H1 (cell line): ENCODE measurements at regions not wholly inside any gene's neighbourhood (a gene's known extent, or its start where the extent isn't known, plus 50 kb on each side); places are given as distances from the start of the nearest gene placed in this dataset.
"Not testable (repeated sequence)": the region's sequence is repeated elsewhere in the genome, so short reads cannot be mapped to it uniquely, and the experiment has no call there.

Experiments used
- CTCF ChIA-PET: fragments of 300-600 bp; sonication (Branson Sonifier 250); formaldehyde crosslinking; loops from one replicate; lab custom pipeline; 2021; ENCODE audit not compliant: partially characterized antibody; lab: Charles Lee
- POLR2A ChIA-PET: fragments of 300-600 bp; sonication (Branson Sonifier 250); formaldehyde crosslinking; loops from one replicate; lab custom pipeline; 2021; ENCODE audit warnings: inconsistent platforms; ENCODE audit not compliant: partially characterized antibody; lab: Charles Lee
- DNase-seq, 2 experiments: peaks; one replicate each; pipeline versions ENCODE4 v3.0.0 to v3.0.0-alpha.2; 2010 to 2022; ENCODE audit warnings: low spot score in 2 of 2, low read depth in 1 of 2, mixed read lengths in 1 of 2
- FAIRE-seq: peaks from 2 replicates; lab custom pipeline; 2011; peaks lifted over from hg19 to GRCh38; lab: Jason Lieb, UNC
- H2AFZ ChIP-seq: 2 replicates; pipeline ENCODE4 v1.8.1; 2012; ENCODE audit warnings: low read length, inconsistent platforms
- H2AK5ac ChIP-seq: 2 replicates; pipeline ENCODE4 v1.6.1; 2013; ENCODE audit warnings: low read depth, low read length
- H2BK120ac ChIP-seq: replicated peaks from 2 replicates; pipeline ENCODE3; 2013; ENCODE audit warnings: low read depth, low read length, inconsistent platforms
- H2BK12ac ChIP-seq: 2 replicates; pipeline ENCODE4 v1.6.1; 2013; ENCODE audit warnings: low read depth, low read length
- H2BK15ac ChIP-seq: 2 replicates; pipeline ENCODE4 v1.6.1; 2013; ENCODE audit warnings: low read length
- H2BK20ac ChIP-seq: 2 replicates; pipeline ENCODE4 v1.6.1; 2013; ENCODE audit warnings: low read length
- H2BK5ac ChIP-seq: 2 replicates; pipeline ENCODE4 v1.6.1; 2013; ENCODE audit warnings: low read depth, low read length
- H3K14ac ChIP-seq: 2 replicates; pipeline ENCODE4 v1.6.1; 2013; ENCODE audit warnings: inconsistent platforms; ENCODE audit not compliant: insufficient read length
- H3K18ac ChIP-seq: 2 replicates; pipeline ENCODE4 v1.6.1; 2013; ENCODE audit warnings: low read length; ENCODE audit errors: extremely low read depth
- H3K23ac ChIP-seq: 2 replicates; pipeline ENCODE4 v1.6.1; 2013; ENCODE audit warnings: inconsistent platforms; ENCODE audit not compliant: insufficient read length
- H3K23me2 ChIP-seq: 2 replicates; pipeline ENCODE4 v1.6.1; 2013; ENCODE audit warnings: low read depth, low read length
- H3K27ac ChIP-seq: 2 replicates; pipeline ENCODE4 v1.6.1; 2011; ENCODE audit warnings: low read depth, low read length, inconsistent platforms
- H3K27me3 ChIP-seq, 4 experiments: replicated peaks in 1 of 4; 1 replicate in 1 of 4; 2 replicates in 3 of 4; pipeline versions ENCODE4 v1.6.1 to v1.8.1; 2011 to 2013; ENCODE audit warnings: low read length in 3 of 4, mild to moderate bottlenecking in 3 of 4, inconsistent platforms in 2 of 4, mixed read lengths in 2 of 4, moderate library complexity in 1 of 4; ENCODE audit not compliant: control insufficient read depth in 3 of 4, insufficient read depth in 3 of 4; ENCODE audit errors: extremely low read depth in 1 of 4
- H3K36me3 ChIP-seq, 4 experiments: 2 replicates each; pipeline versions ENCODE4 v1.6.1 to v1.8.1; 2011 to 2013; ENCODE audit warnings: mild to moderate bottlenecking in 4 of 4, low read length in 3 of 4, moderate library complexity in 2 of 4, control low read depth in 1 of 4, inconsistent platforms in 1 of 4; ENCODE audit not compliant: insufficient read depth in 4 of 4, control insufficient read depth in 2 of 4
- H3K4ac ChIP-seq: replicated peaks from 2 replicates; pipeline ENCODE3; 2013; ENCODE audit warnings: low read length, low read depth, mixed read lengths, inconsistent platforms; ENCODE audit not compliant: insufficient read length
- H3K4me1 ChIP-seq, 4 experiments: replicated peaks in 1 of 4; 1 replicate in 1 of 4; 2 replicates in 3 of 4; pipeline versions ENCODE4 v1.6.1 to v1.8.1; 2011 to 2013; ENCODE audit warnings: low read length in 3 of 4, inconsistent platforms in 2 of 4, mixed read lengths in 1 of 4; ENCODE audit not compliant: insufficient read depth in 4 of 4, control insufficient read depth in 3 of 4
- H3K4me2 ChIP-seq, 2 experiments: 2 replicates each; pipeline versions ENCODE4 v1.6.1 to v1.8.1; 2011 to 2013; ENCODE audit warnings: low read depth in 2 of 2, low read length in 2 of 2, control low read depth in 1 of 2, inconsistent platforms in 1 of 2, mild to moderate bottlenecking in 1 of 2; ENCODE audit not compliant: insufficient read depth in 1 of 2
- H3K4me3 ChIP-seq, 4 experiments: fragments of 200-600, 300-600 bp in 1 of 4; sonication (generic), shearing (Covaris generic), sonication (Bioruptor Twin) in 1 of 4; 2 replicates each; pipeline versions ENCODE4 v1.5.1 to v1.8.1; 2011 to 2016; ENCODE audit warnings: low read length in 4 of 4, low read depth in 3 of 4, control low read depth in 2 of 4, inconsistent platforms in 2 of 4, mild to moderate bottlenecking in 2 of 4, mixed read lengths in 1 of 4, moderate library complexity in 1 of 4; ENCODE audit not compliant: insufficient read depth in 2 of 4; ENCODE audit errors: extremely low read depth in 1 of 4
- H3K56ac ChIP-seq: replicated peaks from 2 replicates; pipeline ENCODE3; 2013; ENCODE audit warnings: low read depth, mild to moderate bottlenecking, mixed read lengths, low read length, inconsistent platforms; ENCODE audit not compliant: insufficient read length
- H3K79me1 ChIP-seq: 2 replicates; pipeline ENCODE4 v1.6.1; 2013; ENCODE audit warnings: low read depth, low read length, control low read depth
- H3K79me2 ChIP-seq, 2 experiments: 2 replicates each; pipeline versions ENCODE4 v1.6.1 to v1.8.1; 2012 to 2013; ENCODE audit warnings: low read length in 2 of 2, mild to moderate bottlenecking in 2 of 2, inconsistent platforms in 1 of 2; ENCODE audit not compliant: insufficient read depth in 2 of 2, control insufficient read depth in 1 of 2
- H3K9ac ChIP-seq, 4 experiments: replicated peaks in 1 of 4; 1 replicate in 1 of 4; 2 replicates in 3 of 4; pipeline versions ENCODE4 v1.6.1 to v1.8.1; 2011 to 2013; ENCODE audit warnings: low read depth in 3 of 4, low read length in 3 of 4, control low read depth in 2 of 4, mild to moderate bottlenecking in 2 of 4, moderate library complexity in 2 of 4, inconsistent platforms in 1 of 4; ENCODE audit errors: extremely low read depth in 1 of 4
- H3K9me3 ChIP-seq, 2 experiments: 2 replicates each; pipeline versions ENCODE4 v1.6.1 to v1.8.1; 2012 to 2013; ENCODE audit warnings: mild to moderate bottlenecking in 2 of 2, moderate library complexity in 2 of 2, control low read depth in 1 of 2, inconsistent platforms in 1 of 2, low read depth in 1 of 2, low read length in 1 of 2, mixed read lengths in 1 of 2; ENCODE audit not compliant: insufficient read depth in 2 of 2
- H4K20me1 ChIP-seq, 2 experiments: replicated peaks in 1 of 2; 2 replicates each; pipeline versions ENCODE3 to v1.8.1; 2011 to 2013; ENCODE audit warnings: inconsistent platforms in 2 of 2, low read length in 2 of 2, mild to moderate bottlenecking in 1 of 2; ENCODE audit not compliant: insufficient read depth in 2 of 2, control insufficient read depth in 1 of 2
- H4K5ac ChIP-seq: 2 replicates; pipeline ENCODE4 v1.6.1; 2013; ENCODE audit warnings: low read length, low read depth, mixed read lengths, inconsistent platforms; ENCODE audit not compliant: insufficient read length
- H4K8ac ChIP-seq: 2 replicates; pipeline ENCODE4 v1.8.0; 2013; ENCODE audit warnings: mild to moderate bottlenecking, moderate library complexity, low read length, inconsistent platforms; ENCODE audit not compliant: insufficient read depth; ENCODE audit errors: extremely low read depth
- H4K91ac ChIP-seq: replicated peaks from 2 replicates; pipeline ENCODE3; 2013; ENCODE audit warnings: low read length, mixed read lengths, inconsistent platforms; ENCODE audit not compliant: insufficient read length
- WGBS, 2 experiments: shearing (Covaris generic) in 1 of 2; methylation state at CpG; one replicate each; pipeline versions ENCODE4 v1.1.6 to v1.1.7; 2013 to 2015; ENCODE audit warnings: low lambda C conversion rate in 2 of 2, mixed read lengths in 2 of 2, inconsistent platforms in 1 of 2, low coverage in 1 of 2, missing lambda C conversion rate in 1 of 2; ENCODE audit not compliant: insufficient replicate concordance in 2 of 2, insufficient coverage in 1 of 2, insufficient read length in 1 of 2; ENCODE audit errors: extremely low coverage in 1 of 2, missing lambda C conversion rate in 1 of 2; 5-methylcytosine and 5-hydroxymethylcytosine counted together

DNA sequence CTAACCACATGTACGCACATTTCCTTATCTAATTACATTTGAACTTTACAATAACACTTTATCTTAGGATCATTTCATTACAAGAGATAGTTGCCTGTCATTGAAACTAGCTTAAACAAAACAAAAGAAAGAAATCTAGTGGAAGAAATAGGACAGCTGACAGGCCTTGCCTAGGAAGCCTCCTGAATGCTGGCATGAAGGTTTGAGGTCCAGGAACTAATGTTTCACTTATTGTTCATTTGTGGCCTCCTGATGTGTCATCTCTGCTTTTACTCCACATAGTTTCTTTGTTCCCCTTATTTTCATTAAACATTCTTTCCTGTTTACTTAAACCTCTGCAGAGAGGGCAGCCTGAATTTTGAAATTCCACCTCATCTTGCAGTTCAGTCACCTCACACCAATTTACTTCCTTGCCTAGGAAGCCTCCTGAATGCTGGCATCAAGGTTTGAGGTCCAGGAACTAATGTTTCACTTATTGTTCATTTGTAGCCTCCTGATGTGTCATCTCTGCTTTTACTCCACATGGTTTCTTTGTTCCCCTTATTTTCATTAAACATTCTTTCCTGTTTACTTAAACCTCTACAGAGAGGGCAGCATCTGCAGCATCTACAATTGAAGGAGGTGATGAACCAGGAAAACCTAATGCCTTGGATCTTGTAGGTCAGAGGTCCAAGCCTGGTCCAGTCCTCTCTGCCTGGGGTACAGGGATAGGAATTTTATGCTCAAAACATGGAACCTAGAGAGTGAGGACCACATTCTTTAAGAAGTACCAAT is 319.2 kb downstream of the SPATA31A1 start:
- H3K36me3 ChIP-seq, CTCF ChIA-PET, H2BK20ac ChIP-seq, H3K4ac ChIP-seq, H2BK5ac ChIP-seq, H3K79me1 ChIP-seq, H3K23ac ChIP-seq, H3K27ac ChIP-seq, H2BK120ac ChIP-seq, H3K14ac ChIP-seq, H4K5ac ChIP-seq, H2BK12ac ChIP-seq, H4K91ac ChIP-seq, H3K4me1 ChIP-seq, H4K8ac ChIP-seq, H3K23me2 ChIP-seq, H3K4me2 ChIP-seq, H2AK5ac ChIP-seq, H3K79me2 ChIP-seq, DNase-seq, H3K9me3 ChIP-seq, H4K20me1 ChIP-seq, POLR2A ChIA-PET, H3K56ac ChIP-seq, H3K9ac ChIP-seq, H3K4me3 ChIP-seq, H3K18ac ChIP-seq, H2BK15ac ChIP-seq, H2AFZ ChIP-seq, FAIRE-seq, H3K27me3 ChIP-seq: not testable (repeated sequence)
- no CpG with 5 or more reads among the region's 1 CpG for WGBS, 2 experiments

DNA sequence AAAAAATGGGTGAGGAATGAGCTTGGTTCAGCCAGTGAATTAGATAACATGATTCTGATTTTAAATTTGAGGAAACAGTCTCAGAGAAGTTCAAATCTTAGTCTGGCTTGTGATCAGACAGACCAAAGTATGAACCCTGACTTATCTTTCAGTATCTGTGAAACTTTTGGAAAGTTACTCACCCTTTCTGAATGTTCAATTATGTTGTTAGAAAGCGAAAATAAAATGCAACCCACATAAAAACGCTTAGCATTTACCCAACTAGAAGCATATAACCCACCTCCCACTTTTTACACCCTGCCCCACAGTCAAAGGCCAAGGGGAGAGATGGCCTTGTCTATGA is 319.7 kb downstream of the SPATA31A1 start:
- H2BK5ac ChIP-seq, H4K91ac ChIP-seq, H3K4me2 ChIP-seq, H3K23ac ChIP-seq, H2BK15ac ChIP-seq, H2BK120ac ChIP-seq, H4K8ac ChIP-seq, H3K23me2 ChIP-seq, H3K79me2 ChIP-seq, H3K27me3 ChIP-seq, H3K36me3 ChIP-seq, H2BK12ac ChIP-seq, POLR2A ChIA-PET, H2AFZ ChIP-seq, H2BK20ac ChIP-seq, CTCF ChIA-PET, H3K18ac ChIP-seq, DNase-seq, H4K20me1 ChIP-seq, H3K27ac ChIP-seq, H3K4ac ChIP-seq, H4K5ac ChIP-seq, H3K56ac ChIP-seq, H3K9me3 ChIP-seq, FAIRE-seq, H3K79me1 ChIP-seq, H3K4me3 ChIP-seq, H3K14ac ChIP-seq, H3K4me1 ChIP-seq, H3K9ac ChIP-seq, H2AK5ac ChIP-seq: not testable (repeated sequence)
- no CpG with 5 or more reads among the region's 2 CpGs for WGBS, 2 experiments
